Prostate gland (tissue), 2 donors: ENCODE measurements at regions not wholly inside any gene's neighbourhood (a gene's known extent, or its start where the extent isn't known, plus 50 kb on each side); places are given as distances from the start of the nearest gene placed in this dataset.
"Not testable (repeated sequence)": the region's sequence is repeated elsewhere in the genome, so short reads cannot be mapped to it uniquely, and the experiment has no call there.

Experiments used
- CTCF ChIP-seq, 4 experiments: fragments of 200-600 bp in 2 of 4; fragments of 450-650 bp in 2 of 4; sonication (generic) in 2 of 4; IDR thresholded peaks; 1 replicate in 3 of 4; 2 replicates in 1 of 4; pipeline ENCODE4 v1.5.1; 2016 to 2019; ENCODE audit warnings: antibody characterized with exemption in 4 of 4, mild to moderate bottlenecking in 2 of 4, moderate library complexity in 2 of 4
- POLR2A ChIP-seq: fragments of 450-650 bp; IDR thresholded peaks from one replicate; pipeline ENCODE4 v1.6.1; 2016; ENCODE audit warnings: antibody characterized with exemption, mild to moderate bottlenecking
- POLR2AphosphoS5 ChIP-seq: sonication (generic); formaldehyde crosslinking; IDR thresholded peaks from one replicate; pipeline ENCODE4 v1.6.1; 2017; ENCODE audit warnings: antibody characterized with exemption

- not testable (repeated sequence) for TF ChIP-seq CTCF (IDR thresholded peaks at IDR 0.05); POLR2A; POLR2AphosphoS5
These were observed 63.1 kb upstream of the MUC20 start for GRCh38 chr3:195657475-195658372.
